ENCODE measurements at regions not wholly inside any gene's neighbourhood (a gene's known extent, or its start where the extent isn't known, plus 50 kb on each side); places are given as distances from the start of the nearest gene placed in this dataset.

- H3K9me3 Mint-ChIP-seq: peaks cover 3% of the 10 kb centered on the region
- DNase-seq (ENCODE audit: low spot score): no peak
- H3K27me3 Mint-ChIP-seq (ENCODE audit: low read depth): peaks cover 11% of the 10 kb centered on the region
- H3K36me3 Mint-ChIP-seq: no peaks in the 10 kb centered on the region
- TF ChIP-seq SMAD3 (CRISPR knock-in tag; IDR thresholded peaks at IDR 0.05; ENCODE audit: borderline replicate concordance) (no peak), FOXJ3 (CRISPR knock-in tag; IDR thresholded peaks at IDR 0.05; ENCODE audit: borderline replicate concordance) (no peak), ZNF232 (CRISPR knock-in tag; IDR thresholded peaks at IDR 0.05) (no peak), STAT6 (CRISPR knock-in tag; conservative IDR thresholded peaks at IDR 0.05; ENCODE audit: low read depth) (no peak), NR1H2 (CRISPR knock-in tag; IDR thresholded peaks at IDR 0.05) (no peak), ZNF281 (CRISPR knock-in tag; IDR thresholded peaks at IDR 0.05) (no peak), ZNF219 (CRISPR knock-in tag; IDR thresholded peaks at IDR 0.05; ENCODE audit: borderline replicate concordance) (no peak), HMGXB4 (CRISPR knock-in tag; IDR thresholded peaks at IDR 0.05) (no peak), ZMAT4 (CRISPR knock-in tag; IDR thresholded peaks at IDR 0.05) (no peak), ZNF317 (CRISPR knock-in tag; IDR thresholded peaks at IDR 0.05; ENCODE audit: borderline replicate concordance, low read depth) (no peak), ZNF416 (CRISPR knock-in tag; IDR thresholded peaks at IDR 0.05) (no peak)
- ChIA-PET CTCF (interaction anchor here (1.3 to 1.5 kb wide), 2 partner anchors 23 to 59 kb away, joined by 3 read pairs; no protein-coding TSS in a partner anchor), POLR2A (no interaction called here)
- ATAC-seq: no peak
- no peak overlapping the region for H3K4me3 Mint-ChIP-seq
- H3K4me1 Mint-ChIP-seq: peaks cover 6% of the 10 kb centered on the region
- no peak overlapping the region for H3K27ac Mint-ChIP-seq
Measured at GRCh38 chr19:14325134-14325533, 56.1 kb upstream of the ADGRE5 start.

- Mint-ChIP-seq H3K27ac (no peak overlapping the region), H3K9me3 (peaks cover 6% of the 10 kb centered on the region), H3K4me3 (no peak overlapping the region), H3K36me3 (no peaks in the 10 kb centered on the region), H3K4me1 (peaks cover 9% of the 10 kb centered on the region), H3K27me3 (ENCODE audit: low read depth) (peaks cover 16% of the 10 kb centered on the region)
- CTCF ChIA-PET: interaction anchor here (0.7 to 2.0 kb wide), 5 partner anchors 25 to 83 kb away, joined by 3 to 7 read pairs (median 4); no protein-coding TSS in a partner anchor
- TF ChIP-seq ETV6 (CRISPR knock-in tag; IDR thresholded peaks at IDR 0.05) (no peak), TEAD1 (CRISPR knock-in tag; IDR thresholded peaks at IDR 0.05) (no peak), JAZF1 (CRISPR knock-in tag; IDR thresholded peaks at IDR 0.05) (no peak), KAT7 (CRISPR knock-in tag; IDR thresholded peaks at IDR 0.05; ENCODE audit: borderline replicate concordance) (no peak), FOXP4 (CRISPR knock-in tag; IDR thresholded peaks at IDR 0.05) (no peak)
- DNase-seq (ENCODE audit: low spot score) (no peak), ATAC-seq (no peak)
- POLR2A ChIA-PET: interaction anchor here (0.6 kb wide), 1 partner anchor 188 kb away, joined by 4 read pairs; no protein-coding TSS in a partner anchor
Measured at GRCh38 chr19:14322889-14323463, 58.3 kb upstream of the ADGRE5 start.

All from WTC11 (cell line).